Sigmoid colon (tissue), 4 donors: ENCODE measurements at regions not wholly inside any gene's neighbourhood (a gene's known extent, or its start where the extent isn't known, plus 50 kb on each side); places are given as distances from the start of the nearest gene placed in this dataset.

Experiments used
- CTCF ChIP-seq, 4 experiments: fragments of 450-650 bp in 3 of 4; fragments of 200-600 bp in 1 of 4; IDR thresholded peaks; one replicate each; pipeline ENCODE4 v1.5.1; 2016 to 2019; ENCODE audit warnings: antibody characterized with exemption in 4 of 4, mild to moderate bottlenecking in 3 of 4, moderate library complexity in 2 of 4
- EP300 ChIP-seq, 4 donors: sonication (generic); formaldehyde crosslinking; IDR thresholded peaks; one replicate each; pipeline ENCODE4 v1.6.1; 2017; ENCODE audit warnings: antibody characterized with exemption in 4 of 4
- POLR2A ChIP-seq, 2 donors: fragments of 450-650 bp; IDR thresholded peaks; one replicate each; pipeline ENCODE4 v1.6.1; 2016; ENCODE audit warnings: antibody characterized with exemption in 2 of 2, mild to moderate bottlenecking in 2 of 2, moderate library complexity in 2 of 2
- POLR2AphosphoS5 ChIP-seq, 4 donors: sonication (generic); formaldehyde crosslinking; IDR thresholded peaks; one replicate each; pipeline ENCODE4 v1.6.1; 2017; ENCODE audit warnings: antibody characterized with exemption in 4 of 4

- TF ChIP-seq CTCF (IDR thresholded peaks at IDR 0.05) (no peak), POLR2A (IDR thresholded peaks at IDR 0.05) (no peak), POLR2AphosphoS5 (IDR thresholded peaks at IDR 0.05) (no peak), EP300 (IDR thresholded peaks at IDR 0.05) (no peak)
Measured at GRCh38 chr7:20030915-20031362, 186.2 kb downstream of the MACC1 start.
